Mesendoderm (in vitro differentiated cells): ENCODE measurements at regions not wholly inside any gene's neighbourhood (a gene's known extent, or its start where the extent isn't known, plus 50 kb on each side); places are given as distances from the start of the nearest gene placed in this dataset.
"Not testable (repeated sequence)": the region's sequence is repeated elsewhere in the genome, so short reads cannot be mapped to it uniquely, and the experiment has no call there.

Experiments used
- DNase-seq: peaks from one replicate; pipeline ENCODE4 v3.0.0; 2013
- H2AK5ac ChIP-seq: 2 replicates; pipeline ENCODE4 v1.6.1; 2013; ENCODE audit warnings: low read length, inconsistent platforms
- H2BK120ac ChIP-seq: 2 replicates; pipeline ENCODE4 v1.6.1; 2013; ENCODE audit warnings: low read depth, mild to moderate bottlenecking, low read length, moderate library complexity, mixed read lengths
- H2BK15ac ChIP-seq: replicated peaks from 2 replicates; pipeline ENCODE4 v1.6.1; 2013; ENCODE audit warnings: low read depth, mild to moderate bottlenecking, moderate library complexity
- H2BK5ac ChIP-seq: 2 replicates; pipeline ENCODE4 v1.6.1; 2013; ENCODE audit warnings: low read length, inconsistent platforms
- H3K18ac ChIP-seq: 2 replicates; pipeline ENCODE4 v1.6.1; 2013; ENCODE audit warnings: mild to moderate bottlenecking, low read length, mixed read lengths
- H3K23ac ChIP-seq: one replicate; pipeline ENCODE4 v1.6.1; 2013; ENCODE audit warnings: low read length
- H3K27ac ChIP-seq: 2 replicates; pipeline ENCODE4 v1.5.1; 2013; ENCODE audit warnings: low read depth, mild to moderate bottlenecking, inconsistent platforms, low read length, moderate library complexity
- H3K27me3 ChIP-seq: 2 replicates; pipeline ENCODE4 v1.6.1; 2013; ENCODE audit warnings: low read length, control low read depth, mild to moderate bottlenecking, inconsistent platforms; ENCODE audit not compliant: insufficient read depth, poor library complexity
- H3K36me3 ChIP-seq: 2 replicates; pipeline ENCODE4 v1.6.1; 2013; ENCODE audit warnings: low read length, inconsistent platforms; ENCODE audit not compliant: control insufficient read depth, insufficient read depth
- H3K4ac ChIP-seq: one replicate; pipeline ENCODE4 v1.6.1; 2013; ENCODE audit warnings: low read depth, mild to moderate bottlenecking, low read length, moderate library complexity
- H3K4me1 ChIP-seq: 2 replicates; pipeline ENCODE4 v1.6.1; 2013; ENCODE audit warnings: low read depth, low read length, inconsistent platforms; ENCODE audit not compliant: control insufficient read depth
- H3K4me2 ChIP-seq: 2 replicates; pipeline ENCODE4 v1.6.1; 2013; ENCODE audit warnings: low read length
- H3K4me3 ChIP-seq: 2 replicates; pipeline ENCODE4 v1.5.1; 2013; ENCODE audit warnings: mild to moderate bottlenecking, low read length
- H3K56ac ChIP-seq: one replicate; pipeline ENCODE4 v1.6.1; 2013; ENCODE audit warnings: low read length
- H3K79me1 ChIP-seq: 2 replicates; pipeline ENCODE4 v1.6.1; 2013; ENCODE audit warnings: low read length, inconsistent platforms
- H3K79me2 ChIP-seq: 2 replicates; pipeline ENCODE4 v1.6.1; 2013; ENCODE audit warnings: mild to moderate bottlenecking, low read length; ENCODE audit not compliant: control insufficient read depth, insufficient read depth
- H3K9ac ChIP-seq: 2 replicates; pipeline ENCODE4 v1.6.1; 2013; ENCODE audit warnings: low read length, inconsistent platforms
- H4K5ac ChIP-seq: one replicate; pipeline ENCODE4 v1.6.1; 2013; ENCODE audit warnings: low read length
- H4K8ac ChIP-seq: one replicate; pipeline ENCODE4 v1.6.1; 2013; ENCODE audit warnings: low read depth, mild to moderate bottlenecking, control low read depth, low read length, moderate library complexity
- WGBS: extraction: QIAGEN DNeasy Blood & Tissue Kit; methylation state at CpG from one replicate; pipeline ENCODE4 v1.1.7; 2013; ENCODE audit warnings: low lambda C conversion rate, missing lambda C conversion rate; ENCODE audit not compliant: insufficient coverage; ENCODE audit errors: extremely low coverage; 5-methylcytosine and 5-hydroxymethylcytosine counted together

DNA sequence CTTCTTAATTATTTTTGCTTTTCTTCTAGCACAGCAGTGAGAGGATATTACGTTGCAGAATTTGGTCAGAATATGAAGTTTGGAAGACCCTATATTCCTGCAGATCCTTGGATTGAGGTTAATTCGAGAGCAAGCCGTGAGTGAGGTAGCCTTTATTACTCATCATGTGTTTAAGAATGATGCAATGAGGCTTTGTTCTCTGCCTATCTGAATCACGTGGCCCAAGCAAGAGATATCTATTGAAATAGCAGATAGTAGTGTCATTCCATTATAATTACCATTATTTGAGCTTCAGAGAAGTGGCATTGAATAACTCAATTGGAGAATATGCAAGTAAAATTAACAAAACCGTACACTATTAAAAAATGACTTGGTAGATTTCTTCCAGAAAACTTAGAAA is 641.1 kb downstream of the TMEM182 start:
- WGBS, result no CpG with 5 or more reads among the region's 5 CpGs
- Histone ChIP-seq H3K9ac (no peak overlapping the region), H2AK5ac (no peak overlapping the region), H3K18ac (peak overlapping the region; percentile 65), H3K4me2 (no peak overlapping the region), H2BK15ac (no peak overlapping the region), H3K27ac (peak overlapping the region; percentile 87), H3K4me3 (no peak overlapping the region), H3K4me1 (no peaks in the 10 kb centered on the region), H4K5ac (no peak overlapping the region), H3K79me1 (no peaks in the 10 kb centered on the region), H3K4ac (no peak overlapping the region), H3K36me3 (no peaks in the 10 kb centered on the region), H2BK5ac (peak overlapping the region; percentile 61), H4K8ac (no peak overlapping the region), H3K23ac (no peak overlapping the region), H2BK120ac (peak overlapping the region; percentile 89), H3K79me2 (no peaks in the 10 kb centered on the region), H3K27me3 (no peaks in the 10 kb centered on the region), H3K56ac (peak overlapping the region; percentile 18)
- DNase-seq, result peak; percentile 81

DNA sequence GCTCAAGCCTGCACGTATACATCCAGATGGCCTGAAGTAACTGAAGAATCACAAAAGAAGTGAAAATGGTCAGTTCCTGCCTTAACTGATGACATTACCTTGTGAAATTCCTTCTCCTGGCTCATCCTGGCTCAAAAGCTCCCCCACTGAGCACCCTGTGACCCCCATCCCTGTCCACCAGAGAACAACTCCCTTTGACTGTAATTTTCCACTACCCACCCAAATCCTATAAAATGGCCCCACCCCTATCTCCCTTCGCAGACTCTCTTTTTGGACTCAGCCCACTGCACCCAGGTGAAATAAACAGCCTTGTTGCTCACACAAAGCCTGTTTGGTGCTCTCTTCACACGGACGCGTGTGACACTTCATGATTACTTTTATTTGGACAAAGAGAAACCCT is 641.6 kb downstream of the TMEM182 start:
- H3K9ac ChIP-seq, H4K8ac ChIP-seq, H3K4me2 ChIP-seq, H2BK5ac ChIP-seq, H3K79me1 ChIP-seq, H3K4ac ChIP-seq, H3K4me1 ChIP-seq, H3K79me2 ChIP-seq, H3K27me3 ChIP-seq, H2AK5ac ChIP-seq, H3K18ac ChIP-seq, H4K5ac ChIP-seq, H3K27ac ChIP-seq, H3K23ac ChIP-seq, H2BK120ac ChIP-seq, H3K4me3 ChIP-seq, H3K36me3 ChIP-seq, H2BK15ac ChIP-seq: not testable (repeated sequence)
- WGBS, result no CpG with 5 or more reads among the region's 5 CpGs
- peak; percentile 71 for DNase-seq
- H3K56ac ChIP-seq, result peak overlapping the region; percentile 40

DNA sequence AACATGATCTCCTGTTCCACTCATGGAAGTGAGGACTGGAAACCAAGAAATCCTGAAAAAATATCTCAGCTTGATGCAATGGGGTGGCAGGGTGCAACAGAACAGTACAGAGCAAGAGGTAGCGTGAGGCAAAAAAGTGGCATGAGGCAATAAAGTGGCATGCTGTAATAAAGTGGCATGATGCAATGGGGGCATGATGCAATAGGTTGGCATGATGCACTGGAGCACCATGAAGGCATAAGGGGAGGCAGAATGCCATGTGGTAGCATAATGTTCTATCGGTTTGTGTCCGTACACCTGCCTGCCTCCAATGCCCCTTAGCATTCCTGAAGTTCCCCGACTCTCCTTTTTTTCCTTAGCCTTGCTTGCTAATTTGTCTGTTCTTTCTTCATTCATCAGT is 648.4 kb downstream of the TMEM182 start:
- Histone ChIP-seq H3K36me3 (no peaks in the 10 kb centered on the region), H3K4me1 (no peaks in the 10 kb centered on the region), H3K4me3 (no peak overlapping the region), H3K9ac (no peak overlapping the region), H4K8ac (no peak overlapping the region), H3K18ac (no peak overlapping the region), H4K5ac (no peak overlapping the region), H3K79me2 (no peaks in the 10 kb centered on the region), H3K23ac (no peak overlapping the region), H3K4ac (no peak overlapping the region), H3K56ac (no peak overlapping the region), H3K4me2 (no peak overlapping the region), H2BK120ac (no peak overlapping the region), H3K27me3 (no peaks in the 10 kb centered on the region), H2AK5ac (no peak overlapping the region), H3K27ac (no peak overlapping the region), H2BK5ac (no peak overlapping the region), H2BK15ac (no peak overlapping the region), H3K79me1 (no peaks in the 10 kb centered on the region)
- DNase-seq, result no peak
- WGBS, result no CpG with 5 or more reads among the region's 4 CpGs

DNA sequence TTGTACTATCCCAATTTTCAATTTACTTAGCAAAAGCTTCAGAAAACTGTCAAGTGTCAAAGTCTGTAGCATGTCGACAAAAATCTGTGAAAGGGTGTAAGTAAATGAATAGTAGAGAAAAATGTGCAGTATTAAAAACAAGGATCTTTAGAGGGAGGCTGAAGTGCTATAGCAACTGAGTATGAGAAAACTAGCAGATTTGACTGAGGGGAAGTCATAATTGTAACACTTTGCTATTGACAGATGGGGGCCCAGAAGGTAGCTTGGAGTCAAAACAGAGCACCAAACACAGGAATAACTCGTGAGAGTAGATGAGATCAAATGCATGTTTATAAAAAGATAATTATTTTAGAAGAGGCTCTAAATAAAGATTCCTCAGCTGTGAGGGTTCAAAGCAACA is 657.7 kb downstream of the TMEM182 start:
- Histone ChIP-seq H3K36me3 (no peaks in the 10 kb centered on the region), H4K5ac (no peak overlapping the region), H4K8ac (no peak overlapping the region), H3K4me1 (no peaks in the 10 kb centered on the region), H3K27me3 (no peaks in the 10 kb centered on the region), H3K79me2 (no peaks in the 10 kb centered on the region), H2BK5ac (no peak overlapping the region), H2AK5ac (no peak overlapping the region), H3K23ac (no peak overlapping the region), H3K56ac (no peak overlapping the region), H2BK120ac (no peak overlapping the region), H3K27ac (no peak overlapping the region), H3K79me1 (no peaks in the 10 kb centered on the region), H3K4ac (no peak overlapping the region), H3K4me3 (no peak overlapping the region), H3K4me2 (no peak overlapping the region), H3K9ac (no peak overlapping the region), H3K18ac (no peak overlapping the region), H2BK15ac (no peak overlapping the region)
- no CpG with 5 or more reads among the region's 2 CpGs for WGBS
- DNase-seq, result no peak

DNA sequence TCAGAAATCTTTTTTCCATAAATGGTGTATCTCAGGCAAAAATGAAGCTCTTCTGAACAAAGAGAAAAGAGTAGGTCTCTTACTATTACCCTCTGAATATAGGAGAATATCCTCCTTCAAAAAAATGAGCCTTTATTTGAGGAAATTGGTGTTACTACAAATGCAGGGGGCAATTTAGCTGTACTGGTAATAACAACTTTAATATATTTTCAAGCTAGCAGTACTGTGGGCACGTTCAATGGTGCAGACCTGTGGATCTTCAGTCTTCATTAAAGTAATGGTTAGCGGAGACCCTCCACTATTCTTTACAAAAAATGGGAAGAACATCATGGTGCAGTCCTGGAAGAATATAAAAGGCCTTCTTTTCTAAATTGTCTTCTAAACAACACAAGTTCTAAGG is 661.3 kb downstream of the TMEM182 start:
- no CpG with 5 or more reads among the region's 2 CpGs for WGBS
- H3K79me1 ChIP-seq, result no peaks in the 10 kb centered on the region
- H2BK15ac ChIP-seq, result no peak overlapping the region
- H2AK5ac ChIP-seq, result no peak overlapping the region
- no peak overlapping the region for H4K5ac ChIP-seq
- H3K9ac ChIP-seq, result no peak overlapping the region
- no peak overlapping the region for H3K56ac ChIP-seq
- no peak overlapping the region for H3K4me2 ChIP-seq
- no peaks in the 10 kb centered on the region for H3K36me3 ChIP-seq
- H3K4ac ChIP-seq, result no peak overlapping the region
- DNase-seq, result no peak
- no peaks in the 10 kb centered on the region for H3K79me2 ChIP-seq
- no peaks in the 10 kb centered on the region for H3K27me3 ChIP-seq
- no peak overlapping the region for H2BK5ac ChIP-seq
- H3K4me1 ChIP-seq, result no peaks in the 10 kb centered on the region
- no peak overlapping the region for H3K18ac ChIP-seq
- H4K8ac ChIP-seq, result no peak overlapping the region
- H2BK120ac ChIP-seq, result no peak overlapping the region
- no peak overlapping the region for H3K27ac ChIP-seq
- no peak overlapping the region for H3K23ac ChIP-seq
- no peak overlapping the region for H3K4me3 ChIP-seq

DNA sequence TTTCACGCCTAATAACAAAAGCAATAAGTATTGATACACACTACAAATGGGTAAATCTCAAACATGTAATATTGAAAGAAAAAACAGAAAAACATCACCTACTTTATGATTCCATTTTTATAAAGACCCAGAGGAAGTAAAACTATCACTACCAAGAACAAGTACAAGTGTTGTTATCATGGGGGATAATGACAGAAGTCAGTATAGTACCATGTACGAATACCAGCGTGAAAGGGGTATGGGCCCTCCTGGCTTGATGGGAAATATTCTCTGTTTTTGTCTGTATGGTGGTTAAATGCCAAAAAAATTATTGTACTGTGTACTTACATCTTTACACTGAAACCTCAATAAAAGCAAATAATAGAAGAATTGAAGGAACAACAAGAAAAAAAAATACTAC is 665.7 kb downstream of the TMEM182 start:
- H3K18ac ChIP-seq, result no peak overlapping the region
- H3K36me3 ChIP-seq, result no peaks in the 10 kb centered on the region
- WGBS, result no CpG with 5 or more reads among the region's 3 CpGs
- no peak overlapping the region for H3K4ac ChIP-seq
- no peak overlapping the region for H3K27ac ChIP-seq
- H3K4me2 ChIP-seq, result no peak overlapping the region
- H3K79me2 ChIP-seq, result no peaks in the 10 kb centered on the region
- no peak overlapping the region for H3K9ac ChIP-seq
- no peak for DNase-seq
- H3K4me1 ChIP-seq, result no peaks in the 10 kb centered on the region
- no peak overlapping the region for H2AK5ac ChIP-seq
- no peak overlapping the region for H4K5ac ChIP-seq
- H3K79me1 ChIP-seq, result no peaks in the 10 kb centered on the region
- no peak overlapping the region for H4K8ac ChIP-seq
- H2BK5ac ChIP-seq, result no peak overlapping the region
- H3K56ac ChIP-seq, result no peak overlapping the region
- no peaks in the 10 kb centered on the region for H3K27me3 ChIP-seq
- no peak overlapping the region for H2BK15ac ChIP-seq
- H3K4me3 ChIP-seq, result no peak overlapping the region
- H2BK120ac ChIP-seq, result no peak overlapping the region
- no peak overlapping the region for H3K23ac ChIP-seq
